Naive thymus-derived CD4-positive, alpha-beta T cell (primary cell): ENCODE measurements at regions not wholly inside any gene's neighbourhood (a gene's known extent, or its start where the extent isn't known, plus 50 kb on each side); places are given as distances from the start of the nearest gene placed in this dataset.

Experiments used
- ATAC-seq: fragments of 150-1000 bp; cut with Tn5 transposase; 2 replicates; pipeline ENCODE4 v1.10.0; 2021; ENCODE audit warnings: mild to moderate bottlenecking, moderate library complexity
- CTCF ChIA-PET: fragments of 350-600 bp; sonication (Branson Sonifier 250); formaldehyde crosslinking; loops from one replicate; lab custom pipeline; 2021; ENCODE audit warnings: antibody characterized with exemption; lab: Charles Lee
- POLR2A ChIA-PET: fragments of 350-600 bp; sonication (Branson Sonifier 250); formaldehyde crosslinking; loops from one replicate; lab custom pipeline; 2021; ENCODE audit warnings: antibody characterized with exemption, inconsistent platforms; lab: Charles Lee
- DNase-seq, 9 donors: peaks; one replicate each; pipeline versions ENCODE4 v3.0.0 to v3.0.0-alpha.2; 2020 to 2022; ENCODE audit warnings: mixed read lengths in 1 of 9
- H3K27ac ChIP-seq: one replicate; pipeline ENCODE4 v1.7.0; 2013; ENCODE audit warnings: mild to moderate bottlenecking, low read depth, low read length, moderate library complexity
- H3K27me3 ChIP-seq, 2 donors: one replicate each; pipeline ENCODE4 v1.7.0; 2013; ENCODE audit warnings: low read length in 2 of 2, mild to moderate bottlenecking in 2 of 2, moderate library complexity in 2 of 2; ENCODE audit not compliant: control insufficient read depth in 2 of 2, insufficient read depth in 2 of 2
- H3K36me3 ChIP-seq, 3 experiments: 1 replicate in 2 of 3; 2 replicates in 1 of 3; pipeline ENCODE4 v1.7.0; 2013; ENCODE audit warnings: low read length in 3 of 3, mild to moderate bottlenecking in 3 of 3, moderate library complexity in 1 of 3; ENCODE audit not compliant: insufficient read depth in 3 of 3, control insufficient read depth in 2 of 3
- H3K4me1 ChIP-seq, 2 donors: one replicate each; pipeline ENCODE4 v1.7.0; 2013; ENCODE audit warnings: low read length in 2 of 2, mild to moderate bottlenecking in 2 of 2, moderate library complexity in 1 of 2; ENCODE audit not compliant: control insufficient read depth in 2 of 2, insufficient read depth in 2 of 2
- H3K4me3 ChIP-seq: 2 replicates; pipeline ENCODE4 v1.7.0; 2013; ENCODE audit warnings: mild to moderate bottlenecking, low read length
- H3K9me3 ChIP-seq, 3 experiments: 1 replicate in 2 of 3; 2 replicates in 1 of 3; pipeline ENCODE4 v1.7.0; 2013; ENCODE audit warnings: low read length in 3 of 3; ENCODE audit not compliant: control insufficient read depth in 2 of 3
- H3K27ac Mint-ChIP-seq, 9 donors: one replicate each; pipeline ENCODE4 v1.8.0; 2020 to 2022; ENCODE audit warnings: mixed read lengths in 9 of 9, mild to moderate bottlenecking in 8 of 9, moderate library complexity in 5 of 9, inconsistent platforms in 2 of 9
- H3K27me3 Mint-ChIP-seq, 5 donors: one replicate each; pipeline ENCODE4 v1.8.0; 2021 to 2022; ENCODE audit warnings: mixed read lengths in 5 of 5, mild to moderate bottlenecking in 1 of 5
- H3K36me3 Mint-ChIP-seq, 5 donors: one replicate each; pipeline ENCODE4 v1.8.0; 2020 to 2022; ENCODE audit warnings: mixed read lengths in 5 of 5, mild to moderate bottlenecking in 3 of 5, inconsistent platforms in 1 of 5
- H3K4me1 Mint-ChIP-seq, 7 donors: one replicate each; pipeline ENCODE4 v1.8.0; 2020 to 2022; ENCODE audit warnings: mixed read lengths in 7 of 7, mild to moderate bottlenecking in 3 of 7, inconsistent platforms in 1 of 7
- H3K4me3 Mint-ChIP-seq, 10 donors: one replicate each; pipeline ENCODE4 v1.8.0; 2020 to 2022; ENCODE audit warnings: mild to moderate bottlenecking in 10 of 10, mixed read lengths in 10 of 10, moderate library complexity in 6 of 10, inconsistent platforms in 2 of 10
- H3K9me3 Mint-ChIP-seq, 11 donors: one replicate each; pipeline ENCODE4 v1.8.0; 2020 to 2022; ENCODE audit warnings: mixed read lengths in 11 of 11, mild to moderate bottlenecking in 4 of 11, inconsistent platforms in 1 of 11, moderate library complexity in 1 of 11
- intact Hi-C, 2 donors: fragments of 100-400 bp; cut with micrococcal nuclease; formaldehyde crosslinking; loops; one replicate each; pipeline ENCODE4 v1.15.1; 2023

- intact Hi-C loops, result no loop called here
- ATAC-seq (no peak), DNase-seq (no peak)
- Mint-ChIP-seq H3K4me3 (no peak overlapping the region), H3K36me3 (no peaks in the 10 kb centered on the region), H3K27me3 (peaks cover 27 to 41% (median 30%) of the 10 kb centered on the region in 5 donors), H3K4me1 (no peaks in the 10 kb centered on the region), H3K9me3 (peaks cover 0 to 5% (median 4%) of the 10 kb centered on the region in 11 donors), H3K27ac (no peak overlapping the region)
- ChIA-PET POLR2A (no interaction called here), CTCF (interaction anchor here (0.5 kb wide), 1 partner anchor 162 kb away, joined by 4 read pairs; no protein-coding TSS in a partner anchor)
- no peaks in the 10 kb centered on the region for H3K27me3 ChIP-seq
- no peak overlapping the region for H3K27ac ChIP-seq
- no peak overlapping the region for H3K4me3 ChIP-seq
- no peaks in the 10 kb centered on the region for H3K9me3 ChIP-seq
- H3K36me3 ChIP-seq, result no peaks in the 10 kb centered on the region
- no peaks in the 10 kb centered on the region for H3K4me1 ChIP-seq
Observed at GRCh38 chr10:6866757-6867156, 286.7 kb upstream of the PRKCQ start.

GRCh38 chr10:6864142-6864541 lies 284.1 kb upstream of the PRKCQ start:
- ATAC-seq, result no peak
- POLR2A ChIA-PET, result no interaction called here

GRCh38 chr10:6863381-6863780 lies 283.3 kb upstream of the PRKCQ start:
- Histone ChIP-seq H3K27me3 (no peaks in the 10 kb centered on the region), H3K4me3 (no peak overlapping the region), H3K27ac (no peak overlapping the region), H3K4me1 (no peaks in the 10 kb centered on the region), H3K9me3 (no peaks in the 10 kb centered on the region), H3K36me3 (no peaks in the 10 kb centered on the region)
- DNase-seq (no peak), ATAC-seq (no peak)
- Mint-ChIP-seq H3K4me3 (no peak overlapping the region), H3K9me3 (peaks cover 0 to 5% (median 4%) of the 10 kb centered on the region in 11 donors), H3K27ac (no peak overlapping the region), H3K4me1 (no peaks in the 10 kb centered on the region), H3K27me3 (peaks cover 28 to 35% (median 29%) of the 10 kb centered on the region in 5 donors), H3K36me3 (no peaks in the 10 kb centered on the region)
- POLR2A ChIA-PET, result no interaction called here
- intact Hi-C loops, result no loop called here
- CTCF ChIA-PET, result no interaction called here

More at GRCh38 chr10:6864142-6864541, 284.1 kb upstream of the PRKCQ start:
- no peaks in the 10 kb centered on the region for H3K27me3 ChIP-seq
- H3K4me1 Mint-ChIP-seq, result no peaks in the 10 kb centered on the region
- no peak overlapping the region for H3K27ac ChIP-seq
- no peaks in the 10 kb centered on the region for H3K9me3 ChIP-seq
- H3K4me1 ChIP-seq, result no peaks in the 10 kb centered on the region
- DNase-seq, result no peak
- no peak overlapping the region for H3K4me3 ChIP-seq
- CTCF ChIA-PET, result no interaction called here
- peaks cover 26 to 37% (median 30%) of the 10 kb centered on the region in 5 donors for H3K27me3 Mint-ChIP-seq
- H3K36me3 ChIP-seq, result no peaks in the 10 kb centered on the region
- no peak overlapping the region for H3K27ac Mint-ChIP-seq
- intact Hi-C loops, result no loop called here
- peaks cover 0 to 5% (median 4%) of the 10 kb centered on the region in 11 donors for H3K9me3 Mint-ChIP-seq
- no peak overlapping the region for H3K4me3 Mint-ChIP-seq
- H3K36me3 Mint-ChIP-seq, result no peaks in the 10 kb centered on the region

- no peak overlapping the region for H3K4me3 Mint-ChIP-seq
- CTCF ChIA-PET, result no interaction called here
- no peaks in the 10 kb centered on the region for H3K36me3 ChIP-seq
Observed at GRCh38 chr10:6850452-6850851, 270.4 kb upstream of the PRKCQ start.

GRCh38 chr10:6847561-6847960 lies 267.5 kb upstream of the PRKCQ start:
- intact Hi-C loops, result no loop called here
- no peaks in the 10 kb centered on the region for H3K27me3 ChIP-seq
- DNase-seq (no peak), ATAC-seq (no peak)
- no peaks in the 10 kb centered on the region for H3K36me3 ChIP-seq
- no peak overlapping the region for H3K4me3 ChIP-seq
- CTCF ChIA-PET, result no interaction called here
- Mint-ChIP-seq H3K27me3 (peaks cover 4 to 29% (median 13%) of the 10 kb centered on the region in 5 donors), H3K27ac (no peak overlapping the region), H3K4me1 (no peaks in the 10 kb centered on the region), H3K36me3 (peaks cover 0 to 4% (median 0%) of the 10 kb centered on the region in 5 donors), H3K9me3 (no peaks in the 10 kb centered on the region), H3K4me3 (no peak overlapping the region)
- no peaks in the 10 kb centered on the region for H3K9me3 ChIP-seq
- no peak overlapping the region for H3K27ac ChIP-seq
- no peaks in the 10 kb centered on the region for H3K4me1 ChIP-seq
- POLR2A ChIA-PET, result no interaction called here

More at GRCh38 chr10:6850452-6850851, 270.4 kb upstream of the PRKCQ start:
- Histone ChIP-seq H3K4me1 (no peaks in the 10 kb centered on the region), H3K27ac (no peak overlapping the region), H3K4me3 (no peak overlapping the region), H3K9me3 (no peaks in the 10 kb centered on the region), H3K27me3 (no peaks in the 10 kb centered on the region)
- ATAC-seq (no peak), DNase-seq (no peak)
- Mint-ChIP-seq H3K27ac (no peak overlapping the region), H3K36me3 (peaks cover 0 to 4% (median 0%) of the 10 kb centered on the region in 5 donors), H3K4me1 (no peaks in the 10 kb centered on the region), H3K9me3 (no peaks in the 10 kb centered on the region), H3K27me3 (peaks cover 5 to 31% (median 16%) of the 10 kb centered on the region in 5 donors)
- intact Hi-C loops, result no loop called here
- POLR2A ChIA-PET, result no interaction called here

GRCh38 chr10:6843894-6844650 lies 264.0 kb upstream of the PRKCQ start:
- CTCF ChIA-PET, result interaction anchor here (0.5 kb wide), 1 partner anchor 566 kb away, joined by 4 read pairs; no protein-coding TSS in a partner anchor
- intact Hi-C loops, result loop anchor here in 1 of 2 donors (1.0 kb wide), 1 partner anchor 9 kb away; no protein-coding TSS in a partner anchor
- H3K36me3 ChIP-seq, result no peaks in the 10 kb centered on the region

More at GRCh38 chr10:6843894-6844650, 264.0 kb upstream of the PRKCQ start:
- Histone ChIP-seq H3K4me1 (no peaks in the 10 kb centered on the region), H3K9me3 (no peaks in the 10 kb centered on the region), H3K27me3 (no peaks in the 10 kb centered on the region), H3K4me3 (no peak overlapping the region), H3K27ac (no peak overlapping the region)
- H3K27me3 Mint-ChIP-seq, result peaks cover 7 to 23% (median 16%) of the 10 kb centered on the region in 5 donors
- ATAC-seq (no peak), DNase-seq (no peak)
- H3K9me3 Mint-ChIP-seq, result no peaks in the 10 kb centered on the region
- no peak overlapping the region for H3K4me3 Mint-ChIP-seq
- H3K4me1 Mint-ChIP-seq, result peaks cover 0 to 1% (median 0%) of the 10 kb centered on the region in 7 donors
- peaks cover 0 to 4% (median 0%) of the 10 kb centered on the region in 5 donors for H3K36me3 Mint-ChIP-seq
- no peak overlapping the region for H3K27ac Mint-ChIP-seq
- POLR2A ChIA-PET, result interaction anchor here (0.7 kb wide), 1 partner anchor 589 kb away, joined by 4 read pairs; no protein-coding TSS in a partner anchor
